Fibroblast of lung (primary cell): ENCODE measurements at regions not wholly inside any gene's neighbourhood (a gene's known extent, or its start where the extent isn't known, plus 50 kb on each side); places are given as distances from the start of the nearest gene placed in this dataset.

ENCODE experiments used
- DNase-seq, 2 donors: peaks; one replicate each; pipeline versions ENCODE4 v3.0.0 to v3.0.0-alpha.2; 2010; ENCODE audit warnings: low read depth in 2 of 2
- H2AFZ ChIP-seq: 2 replicates; pipeline ENCODE4 v1.5.1; 2012; ENCODE audit warnings: low read length, control low read depth, inconsistent platforms
- H3K27ac ChIP-seq: 2 replicates; pipeline ENCODE4 v1.5.1; 2011; ENCODE audit warnings: low read length, control low read depth; ENCODE audit not compliant: insufficient read depth
- H3K27me3 ChIP-seq: 2 replicates; pipeline ENCODE4 v1.5.1; 2011; ENCODE audit warnings: mild to moderate bottlenecking, low read length; ENCODE audit not compliant: control insufficient read depth, insufficient read depth
- H3K36me3 ChIP-seq: 2 replicates; pipeline ENCODE4 v1.5.1; 2011; ENCODE audit warnings: low read length; ENCODE audit not compliant: control insufficient read depth, insufficient read depth
- H3K4me1 ChIP-seq: 2 replicates; pipeline ENCODE4 v1.5.1; 2011; ENCODE audit warnings: low read length; ENCODE audit not compliant: control insufficient read depth, insufficient read depth; ENCODE audit errors: extremely low read depth
- H3K4me2 ChIP-seq: 2 replicates; pipeline ENCODE4 v1.5.1; 2011; ENCODE audit warnings: low read length, control low read depth; ENCODE audit not compliant: insufficient read depth; ENCODE audit errors: extremely low read depth
- H3K4me3 ChIP-seq, 4 experiments: fragments of 200-600 bp in 1 of 4; sonication (generic) in 1 of 4; replicated peaks in 1 of 4; 2 replicates each; pipeline ENCODE4 v1.5.1; 2011 to 2016; ENCODE audit warnings: low read length in 4 of 4, low read depth in 3 of 4, mild to moderate bottlenecking in 3 of 4, control low read depth in 2 of 4, inconsistent platforms in 1 of 4, mixed read lengths in 1 of 4; ENCODE audit not compliant: insufficient read depth in 1 of 4; ENCODE audit errors: control extremely low read depth in 1 of 4
- H3K79me2 ChIP-seq: 2 replicates; pipeline ENCODE4 v1.5.1; 2012; ENCODE audit warnings: mild to moderate bottlenecking, low read length, inconsistent platforms; ENCODE audit not compliant: control insufficient read depth, insufficient read depth
- H3K9ac ChIP-seq: 2 replicates; pipeline ENCODE4 v1.5.1; 2011; ENCODE audit warnings: mild to moderate bottlenecking, low read length, control low read depth; ENCODE audit not compliant: insufficient read depth
- H3K9me3 ChIP-seq: 2 replicates; pipeline ENCODE4 v1.5.1; 2012; ENCODE audit warnings: low read depth, low read length; ENCODE audit not compliant: control insufficient read depth, insufficient read depth
- H4K20me1 ChIP-seq: 2 replicates; pipeline ENCODE4 v1.5.1; 2011; ENCODE audit warnings: low read length; ENCODE audit not compliant: control insufficient read depth, insufficient read depth; ENCODE audit errors: extremely low read depth
- EZH2 ChIP-seq: IDR thresholded peaks from 2 replicates; pipeline ENCODE4 v1.5.1; 2012; ENCODE audit warnings: low read length, control low read depth, mild to moderate bottlenecking; ENCODE audit errors: missing control alignments
- TF ChIP-seq, protein P1 (sequence below), 2 donors: IDR thresholded peaks in 1 of 2; conservative IDR thresholded peaks in 1 of 2; 1 replicate in 1 of 2; 2 replicates in 1 of 2; pipeline ENCODE4 v1.5.1; 2011 to 2012; ENCODE audit warnings: low read length in 2 of 2, control low read depth in 1 of 2, inconsistent platforms in 1 of 2, low read depth in 1 of 2, mild to moderate bottlenecking in 1 of 2

DNA sequence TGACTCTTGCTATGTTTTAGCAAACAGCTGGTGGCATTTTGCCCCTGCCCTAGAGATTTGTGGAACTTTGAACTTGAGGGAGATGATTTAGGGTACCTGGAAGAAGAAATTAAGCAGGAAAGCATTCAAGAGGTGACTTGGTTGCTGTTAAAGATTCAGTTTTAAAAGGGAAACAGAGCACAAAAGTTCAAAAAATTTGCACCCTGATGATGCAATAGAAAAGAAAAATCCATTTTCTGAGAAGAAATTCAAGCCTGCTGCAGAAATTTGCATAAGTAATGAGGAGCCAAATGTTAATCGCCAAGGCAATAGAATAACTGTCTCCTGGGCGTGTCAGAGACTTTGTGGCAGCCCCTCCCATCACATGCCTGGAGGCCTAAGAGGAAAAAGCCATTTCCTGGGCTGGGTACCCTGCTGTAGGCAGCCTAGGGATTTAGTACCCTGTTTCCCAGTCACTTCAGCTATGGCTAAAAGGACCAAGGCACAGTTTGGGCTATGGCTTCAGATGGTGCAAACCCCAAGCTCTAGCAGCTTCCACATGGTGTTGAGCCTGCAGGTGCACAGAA, 958.5 kb upstream of the MIR17HG start:
- no peaks in the 10 kb centered on the region for H3K36me3 ChIP-seq
- H3K9me3 ChIP-seq: no peaks in the 10 kb centered on the region
- H4K20me1 ChIP-seq: no peaks in the 10 kb centered on the region
- no peak overlapping the region for H3K4me2 ChIP-seq
- no peaks in the 10 kb centered on the region for H3K4me1 ChIP-seq
- TF ChIP-seq EZH2: no peak
- TF ChIP-seq, protein P1, sequence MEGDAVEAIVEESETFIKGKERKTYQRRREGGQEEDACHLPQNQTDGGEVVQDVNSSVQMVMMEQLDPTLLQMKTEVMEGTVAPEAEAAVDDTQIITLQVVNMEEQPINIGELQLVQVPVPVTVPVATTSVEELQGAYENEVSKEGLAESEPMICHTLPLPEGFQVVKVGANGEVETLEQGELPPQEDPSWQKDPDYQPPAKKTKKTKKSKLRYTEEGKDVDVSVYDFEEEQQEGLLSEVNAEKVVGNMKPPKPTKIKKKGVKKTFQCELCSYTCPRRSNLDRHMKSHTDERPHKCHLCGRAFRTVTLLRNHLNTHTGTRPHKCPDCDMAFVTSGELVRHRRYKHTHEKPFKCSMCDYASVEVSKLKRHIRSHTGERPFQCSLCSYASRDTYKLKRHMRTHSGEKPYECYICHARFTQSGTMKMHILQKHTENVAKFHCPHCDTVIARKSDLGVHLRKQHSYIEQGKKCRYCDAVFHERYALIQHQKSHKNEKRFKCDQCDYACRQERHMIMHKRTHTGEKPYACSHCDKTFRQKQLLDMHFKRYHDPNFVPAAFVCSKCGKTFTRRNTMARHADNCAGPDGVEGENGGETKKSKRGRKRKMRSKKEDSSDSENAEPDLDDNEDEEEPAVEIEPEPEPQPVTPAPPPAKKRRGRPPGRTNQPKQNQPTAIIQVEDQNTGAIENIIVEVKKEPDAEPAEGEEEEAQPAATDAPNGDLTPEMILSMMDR (conservative IDR thresholded peaks at IDR 0.05 in 1 of 2, IDR thresholded peaks at IDR 0.05 in 1 of 2; ENCODE audit: low read depth in 1 of 2, low read length in 2 of 2): no peak
- no peak overlapping the region for H2AFZ ChIP-seq
- DNase-seq: no peak
- H3K27me3 ChIP-seq: no peaks in the 10 kb centered on the region
- H3K79me2 ChIP-seq: no peaks in the 10 kb centered on the region
- no peak overlapping the region for H3K9ac ChIP-seq
- H3K27ac ChIP-seq: no peak overlapping the region
- no peak overlapping the region for H3K4me3 ChIP-seq

DNA sequence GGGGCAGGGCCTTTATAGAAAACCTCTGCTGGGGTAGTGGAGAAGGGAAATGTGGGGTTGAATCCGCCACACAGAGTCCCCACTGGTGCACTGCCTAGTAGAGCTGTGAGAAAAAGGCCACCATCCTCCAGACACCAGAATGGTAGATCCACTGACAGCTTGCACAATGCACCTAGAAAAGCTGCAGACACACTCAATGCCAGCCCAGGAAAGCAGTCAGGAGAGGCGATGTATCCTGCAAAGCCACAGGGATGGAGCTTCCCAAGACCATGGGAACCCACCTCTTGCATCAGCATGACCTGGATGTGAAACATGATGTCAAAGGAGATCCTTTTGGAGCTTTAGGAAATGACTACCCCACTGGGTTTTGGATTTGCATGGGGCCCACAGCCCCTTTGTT, 958.0 kb upstream of the MIR17HG start:
- Histone ChIP-seq H3K9me3 (no peaks in the 10 kb centered on the region), H2AFZ (no peak overlapping the region), H3K27ac (no peak overlapping the region), H3K4me1 (no peaks in the 10 kb centered on the region), H3K79me2 (no peaks in the 10 kb centered on the region), H3K4me3 (no peak overlapping the region), H3K4me2 (no peak overlapping the region), H3K36me3 (no peaks in the 10 kb centered on the region), H3K9ac (no peak overlapping the region), H4K20me1 (no peaks in the 10 kb centered on the region), H3K27me3 (no peaks in the 10 kb centered on the region)
- no peak for DNase-seq
- TF ChIP-seq, protein P1 (conservative IDR thresholded peaks at IDR 0.05 in 1 of 2, IDR thresholded peaks at IDR 0.05 in 1 of 2; ENCODE audit: low read depth in 1 of 2, low read length in 2 of 2): no peak
- TF ChIP-seq EZH2: no peak

- H4K20me1 ChIP-seq: no peaks in the 10 kb centered on the region
- H3K27ac ChIP-seq: no peak overlapping the region
- no peak overlapping the region for H3K4me2 ChIP-seq
- H2AFZ ChIP-seq: no peak overlapping the region
- DNase-seq: no peak
- no peaks in the 10 kb centered on the region for H3K9me3 ChIP-seq
- H3K4me1 ChIP-seq: no peaks in the 10 kb centered on the region
- H3K9ac ChIP-seq: no peak overlapping the region
- TF ChIP-seq, protein P1 (conservative IDR thresholded peaks at IDR 0.05 in 1 of 2, IDR thresholded peaks at IDR 0.05 in 1 of 2; ENCODE audit: low read depth in 1 of 2, low read length in 2 of 2): no peak
- no peak for TF ChIP-seq EZH2
- no peaks in the 10 kb centered on the region for H3K27me3 ChIP-seq
- no peak overlapping the region for H3K4me3 ChIP-seq
- no peaks in the 10 kb centered on the region for H3K36me3 ChIP-seq
- no peaks in the 10 kb centered on the region for H3K79me2 ChIP-seq
Measured at GRCh38 chr13:90393408-90393807, 954.1 kb upstream of the MIR17HG start.
